OCI-LY1 (cell line): ENCODE measurements at regions not wholly inside any gene's neighbourhood (a gene's known extent, or its start where the extent isn't known, plus 50 kb on each side); places are given as distances from the start of the nearest gene placed in this dataset.

ENCODE experiments used
- H2AFZ ChIP-seq: fragments of 200-600 bp; sonication (generic), shearing (Covaris generic); 2 replicates; pipeline ENCODE4 v1.6.0; 2014; ENCODE audit warnings: antibody characterized with exemption, mild to moderate bottlenecking, low read length
- H3F3A ChIP-seq: fragments of 200-600 bp; sonication (generic), shearing (Covaris generic); 2 replicates; pipeline ENCODE4 v1.6.0; 2014; ENCODE audit warnings: mild to moderate bottlenecking, antibody characterized with exemption, low read length, moderate library complexity; ENCODE audit not compliant: insufficient read depth
- H3K27ac ChIP-seq: fragments of 200-600 bp; sonication (generic); 2 replicates; pipeline ENCODE4 v1.5.1; 2014; ENCODE audit warnings: low read length, mixed run types, mild to moderate bottlenecking, low read depth; ENCODE audit not compliant: poor library complexity, severe bottlenecking
- H3K27me3 ChIP-seq: fragments of 200-600 bp; sonication (generic); 2 replicates; pipeline ENCODE4 v1.6.0; 2014; ENCODE audit warnings: antibody characterized with exemption, mild to moderate bottlenecking, low read length, moderate library complexity; ENCODE audit not compliant: insufficient read depth
- H3K36me3 ChIP-seq: fragments of 200-600 bp; sonication (generic); 2 replicates; pipeline ENCODE4 v1.6.1; 2014; ENCODE audit warnings: mild to moderate bottlenecking, antibody characterized with exemption, low read length, moderate library complexity, mixed read lengths; ENCODE audit not compliant: insufficient read depth
- H3K4me1 ChIP-seq: fragments of 200-600 bp; sonication (generic); 2 replicates; pipeline ENCODE4 v1.5.1; 2014; ENCODE audit warnings: mild to moderate bottlenecking, low read length, moderate library complexity; ENCODE audit not compliant: insufficient read depth, severe bottlenecking
- H3K4me2 ChIP-seq: fragments of 200-600 bp; sonication (generic), shearing (Covaris generic); 2 replicates; pipeline ENCODE4 v1.6.1; 2014; ENCODE audit warnings: low read length
- H3K4me3 ChIP-seq: fragments of 200-600 bp; sonication (generic); 2 replicates; pipeline ENCODE4 v1.5.1; 2014; ENCODE audit warnings: low read length, low read depth, mild to moderate bottlenecking, mixed read lengths; ENCODE audit not compliant: poor library complexity, severe bottlenecking
- H3K79me2 ChIP-seq: fragments of 200-600 bp; shearing (Covaris generic); 2 replicates; pipeline ENCODE4 v1.6.1; 2016; ENCODE audit warnings: mixed run types, low read length, mixed read lengths; ENCODE audit not compliant: insufficient read depth
- H3K9ac ChIP-seq: fragments of 200-600 bp; sonication (generic), shearing (Covaris generic); 2 replicates; pipeline ENCODE4 v1.6.1; 2014; ENCODE audit warnings: mild to moderate bottlenecking, low read length, mixed read lengths
- H3K9me2 ChIP-seq: fragments of 200-600 bp; sonication (generic), shearing (Covaris generic); 2 replicates; pipeline ENCODE4 v1.6.1; 2014; ENCODE audit warnings: low read depth, mild to moderate bottlenecking, low read length, mixed read lengths
- H3K9me3 ChIP-seq: fragments of 200-600 bp; shearing (Covaris generic); 2 replicates; pipeline ENCODE4 v1.6.1; 2014; ENCODE audit warnings: low read length, mixed read lengths
- H4K20me1 ChIP-seq: fragments of 200-600 bp; sonication (generic), shearing (Covaris generic); 2 replicates; pipeline ENCODE4 v1.6.0; 2016; ENCODE audit warnings: mild to moderate bottlenecking, low read length; ENCODE audit not compliant: insufficient read depth
- CTCF ChIP-seq: fragments of 200-600 bp; sonication (generic), shearing (Covaris generic); IDR thresholded peaks from 2 replicates; pipeline ENCODE4 v1.5.1; 2017; ENCODE audit warnings: mild to moderate bottlenecking, antibody characterized with exemption, low read length, moderate library complexity, mixed read lengths
- EZH2 ChIP-seq: fragments of 200-600 bp; sonication (generic), shearing (Covaris generic); IDR thresholded peaks from 2 replicates; pipeline ENCODE4 v1.8.0; 2017; ENCODE audit warnings: borderline replicate concordance, mixed run types, mild to moderate bottlenecking, antibody characterized with exemption, low read length, moderate library complexity, mixed read lengths

- Histone ChIP-seq H2AFZ (no peak overlapping the region), H4K20me1 (no peaks in the 10 kb centered on the region)
These were observed 380.7 kb downstream of the SEC16B start for GRCh38 chr1:177589166-177589565.

GRCh38 chr1:177586429-177586828 lies 383.4 kb downstream of the SEC16B start:
- Histone ChIP-seq H3K27ac (no peak overlapping the region), H3K79me2 (no peaks in the 10 kb centered on the region), H3K9me3 (no peaks in the 10 kb centered on the region), H3K27me3 (no peaks in the 10 kb centered on the region), H3K4me2 (no peak overlapping the region), H3K4me1 (no peaks in the 10 kb centered on the region), H3K9me2 (no peaks in the 10 kb centered on the region), H3F3A (no peaks in the 10 kb centered on the region), H3K36me3 (no peaks in the 10 kb centered on the region), H3K9ac (no peak overlapping the region), H2AFZ (no peak overlapping the region), H4K20me1 (no peaks in the 10 kb centered on the region), H3K4me3 (no peak overlapping the region)
- TF ChIP-seq EZH2 (no peak), CTCF (no peak)

More at GRCh38 chr1:177589166-177589565, 380.7 kb downstream of the SEC16B start:
- Histone ChIP-seq H3K4me1 (no peaks in the 10 kb centered on the region), H3K9me3 (no peaks in the 10 kb centered on the region), H3K36me3 (no peaks in the 10 kb centered on the region), H3K79me2 (no peaks in the 10 kb centered on the region), H3K9me2 (no peaks in the 10 kb centered on the region), H3K4me2 (no peak overlapping the region), H3F3A (no peaks in the 10 kb centered on the region), H3K9ac (no peak overlapping the region), H3K4me3 (no peak overlapping the region), H3K27me3 (no peaks in the 10 kb centered on the region), H3K27ac (no peak overlapping the region)
- no peak for TF ChIP-seq EZH2
- TF ChIP-seq CTCF = no peak

- Histone ChIP-seq H3K9me3 (no peaks in the 10 kb centered on the region), H3K4me2 (no peak overlapping the region)
These were observed 384.3 kb downstream of the SEC16B start for GRCh38 chr1:177585302-177586220.

More at GRCh38 chr1:177585302-177586220, 384.3 kb downstream of the SEC16B start:
- Histone ChIP-seq H3K4me3 (no peak overlapping the region), H3K27ac (no peak overlapping the region), H3K4me1 (no peaks in the 10 kb centered on the region), H3F3A (no peaks in the 10 kb centered on the region), H3K9me2 (no peaks in the 10 kb centered on the region), H3K36me3 (no peaks in the 10 kb centered on the region), H3K27me3 (no peaks in the 10 kb centered on the region), H3K9ac (no peak overlapping the region), H4K20me1 (no peaks in the 10 kb centered on the region), H2AFZ (no peak overlapping the region), H3K79me2 (no peaks in the 10 kb centered on the region)
- TF ChIP-seq CTCF (no peak), EZH2 (no peak)
